SK-N-SH treated with all-trans-retinoic acid at 6 μM for 48 hours (cell line): ENCODE measurements at regions not wholly inside any gene's neighbourhood (a gene's known extent, or its start where the extent isn't known, plus 50 kb on each side); places are given as distances from the start of the nearest gene placed in this dataset.

Experiments
- ATAC-seq: fragments of 200-7000 bp; cut with Tn5 transposase; 3 replicates; pipeline ENCODE4 v1.9.1; 2020; ENCODE audit warnings: mild to moderate bottlenecking, moderate library complexity
- ARNTL ChIP-seq: fragments of 450-650 bp; formaldehyde crosslinking; IDR thresholded peaks from 2 replicates; pipeline ENCODE4 v1.5.0; 2020; ENCODE audit warnings: low read depth, mild to moderate bottlenecking, moderate library complexity, borderline replicate concordance
- BACH2 ChIP-seq: fragments of 250-450 bp; sonication (Bioruptor Pico); IDR thresholded peaks from 2 replicates; pipeline ENCODE4 v1.9.0; 2021; ENCODE audit warnings: mild to moderate bottlenecking, borderline replicate concordance
- CSDC2 ChIP-seq: fragments of 250-450 bp; sonication (Bioruptor Pico); IDR thresholded peaks from 2 replicates; pipeline ENCODE4 v1.5.0; 2020; ENCODE audit warnings: mild to moderate bottlenecking, moderate library complexity
- CSRNP3 ChIP-seq: fragments of 250-450 bp; sonication (Bioruptor Pico); IDR thresholded peaks from 2 replicates; pipeline ENCODE4 v1.5.1; 2021; ENCODE audit warnings: mild to moderate bottlenecking, moderate library complexity
- ESRRG ChIP-seq: fragments of 250-450 bp; sonication (Bioruptor Pico); IDR thresholded peaks from 2 replicates; pipeline ENCODE4 v1.6.1; 2021; ENCODE audit warnings: mild to moderate bottlenecking
- GLIS3 ChIP-seq: fragments of 250-450 bp; sonication (Bioruptor Pico); IDR thresholded peaks from 2 replicates; pipeline ENCODE4 v1.5.0; 2020; ENCODE audit warnings: mild to moderate bottlenecking, moderate library complexity
- ISL1 ChIP-seq: fragments of 250-450 bp; sonication (Bioruptor Pico); IDR thresholded peaks from 2 replicates; pipeline ENCODE4 v2.1.2; 2022; ENCODE audit warnings: mild to moderate bottlenecking, moderate library complexity
- OSR1 ChIP-seq: fragments of 250-450 bp; sonication (Bioruptor Pico); IDR thresholded peaks from 2 replicates; pipeline ENCODE4 v1.8.0; 2022; ENCODE audit warnings: moderate library complexity, mild to moderate bottlenecking, inconsistent platforms
- POU6F1 ChIP-seq: fragments of 250-450 bp; sonication (Bioruptor Pico); IDR thresholded peaks from 2 replicates; pipeline ENCODE4 v1.8.0; 2021; ENCODE audit warnings: low read depth, mild to moderate bottlenecking, moderate library complexity, borderline replicate concordance
- PPARA ChIP-seq: fragments of 250-450 bp; sonication (Bioruptor Pico); IDR thresholded peaks from 2 replicates; pipeline ENCODE4 v1.5.0; 2020; ENCODE audit warnings: mild to moderate bottlenecking, borderline replicate concordance
- RARB ChIP-seq: fragments of 250-450 bp; sonication (Bioruptor Pico); IDR thresholded peaks from 2 replicates; pipeline ENCODE4 v1.8.0; 2021; ENCODE audit warnings: mild to moderate bottlenecking, moderate library complexity
- SNAI2 ChIP-seq: fragments of 250-450 bp; sonication (Bioruptor Pico); IDR thresholded peaks from 2 replicates; pipeline ENCODE4 v1.5.0; 2020; ENCODE audit warnings: mild to moderate bottlenecking, moderate library complexity
- TCF4 ChIP-seq: fragments of 250-450 bp; sonication (Bioruptor Pico); IDR thresholded peaks from 2 replicates; pipeline ENCODE4 v1.8.0; 2021; ENCODE audit warnings: mild to moderate bottlenecking, moderate library complexity, borderline replicate concordance
- TOX ChIP-seq: fragments of 250-450 bp; sonication (Bioruptor Pico); IDR thresholded peaks from 2 replicates; pipeline ENCODE4 v1.8.0; 2021; ENCODE audit warnings: mild to moderate bottlenecking, moderate library complexity, borderline replicate concordance
- TSHZ2 ChIP-seq: fragments of 250-450 bp; sonication (Bioruptor Pico); IDR thresholded peaks from 2 replicates; pipeline ENCODE4 v1.5.0; 2020; ENCODE audit warnings: mild to moderate bottlenecking, moderate library complexity
- ZC3H10 ChIP-seq: fragments of 250-450 bp; sonication (Bioruptor Pico); IDR thresholded peaks from 2 replicates; pipeline ENCODE4 v1.5.1; 2021; ENCODE audit warnings: mild to moderate bottlenecking, moderate library complexity
- ZFP3 ChIP-seq: fragments of 250-450 bp; sonication (Bioruptor Pico); IDR thresholded peaks from 2 replicates; pipeline ENCODE4 v1.5.0; 2020; ENCODE audit warnings: mild to moderate bottlenecking, moderate library complexity
- ZFP30 ChIP-seq: fragments of 450-650 bp; formaldehyde crosslinking; IDR thresholded peaks from 2 replicates; pipeline ENCODE4 v1.5.0; 2022; ENCODE audit warnings: mild to moderate bottlenecking, moderate library complexity
- ZNF565 ChIP-seq: fragments of 450-650 bp; formaldehyde crosslinking; conservative IDR thresholded peaks from 2 replicates; pipeline ENCODE4 v1.5.0; 2020; ENCODE audit warnings: low read depth, mild to moderate bottlenecking, moderate library complexity
- ZNF70 ChIP-seq: fragments of 450-650 bp; formaldehyde crosslinking; IDR thresholded peaks from 2 replicates; pipeline ENCODE4 v1.5.0; 2020; ENCODE audit warnings: mild to moderate bottlenecking, moderate library complexity
- ZNF8 ChIP-seq: fragments of 450-650 bp; formaldehyde crosslinking; IDR thresholded peaks from 2 replicates; pipeline ENCODE4 v1.5.0; 2020; ENCODE audit warnings: mild to moderate bottlenecking, moderate library complexity
- TF ChIP-seq, protein P1 (sequence below): fragments of 250-450 bp; sonication (Bioruptor Pico); IDR thresholded peaks from 2 replicates; pipeline ENCODE4 v1.5.1; 2020; ENCODE audit warnings: low read depth, mild to moderate bottlenecking, moderate library complexity

- TF ChIP-seq ZNF70 (CRISPR knock-in tag): no peak
- no peak for TF ChIP-seq TCF4 (CRISPR knock-in tag)
- TF ChIP-seq ZC3H10 (CRISPR knock-in tag): no peak
- no peak for TF ChIP-seq CSRNP3 (CRISPR knock-in tag)
- ATAC-seq: no peak
Observed at GRCh38 chr1:82499022-82499421, 698.3 kb downstream of the ADGRL2 start.

DNA sequence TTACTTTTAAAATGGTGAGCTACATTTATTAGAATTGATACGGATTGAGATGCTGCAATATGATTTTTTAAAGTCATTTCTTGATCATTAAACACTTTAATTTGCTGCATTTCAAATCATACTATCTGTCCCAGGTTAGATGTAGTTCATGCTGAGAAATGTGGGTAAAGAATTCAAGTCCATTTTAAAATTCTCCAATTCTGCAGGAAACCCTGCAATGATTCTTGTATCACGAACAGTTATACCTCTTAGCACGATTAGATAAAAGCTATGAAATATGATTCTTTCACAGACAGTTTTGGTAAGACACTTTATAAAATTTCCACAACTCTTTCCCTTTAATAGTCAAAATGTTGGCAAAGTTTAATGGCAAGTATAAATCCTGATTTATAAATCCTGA is 693.4 kb downstream of the ADGRL2 start:
- ATAC-seq: no peak

DNA sequence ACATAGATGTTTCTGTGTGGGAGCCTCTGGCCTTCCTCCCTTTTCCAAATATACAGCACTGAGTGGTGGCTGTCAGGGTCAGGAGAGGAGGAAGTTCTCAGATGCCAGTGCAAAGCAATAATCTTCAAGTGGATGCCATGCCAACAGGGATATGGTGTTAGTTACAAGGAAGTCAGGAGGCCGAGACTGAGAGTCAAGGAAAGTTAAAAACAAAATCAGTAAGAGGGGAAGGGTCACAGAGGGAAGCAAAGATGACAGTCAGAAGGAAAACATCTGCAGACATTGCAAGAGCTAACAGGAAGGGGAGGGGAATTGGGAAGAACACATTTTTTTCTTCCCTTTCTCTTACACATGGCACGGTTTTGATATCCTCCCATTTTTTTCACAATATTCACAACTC is 691.4 kb downstream of the ADGRL2 start:
- no peak for ATAC-seq
- TF ChIP-seq, protein P1, sequence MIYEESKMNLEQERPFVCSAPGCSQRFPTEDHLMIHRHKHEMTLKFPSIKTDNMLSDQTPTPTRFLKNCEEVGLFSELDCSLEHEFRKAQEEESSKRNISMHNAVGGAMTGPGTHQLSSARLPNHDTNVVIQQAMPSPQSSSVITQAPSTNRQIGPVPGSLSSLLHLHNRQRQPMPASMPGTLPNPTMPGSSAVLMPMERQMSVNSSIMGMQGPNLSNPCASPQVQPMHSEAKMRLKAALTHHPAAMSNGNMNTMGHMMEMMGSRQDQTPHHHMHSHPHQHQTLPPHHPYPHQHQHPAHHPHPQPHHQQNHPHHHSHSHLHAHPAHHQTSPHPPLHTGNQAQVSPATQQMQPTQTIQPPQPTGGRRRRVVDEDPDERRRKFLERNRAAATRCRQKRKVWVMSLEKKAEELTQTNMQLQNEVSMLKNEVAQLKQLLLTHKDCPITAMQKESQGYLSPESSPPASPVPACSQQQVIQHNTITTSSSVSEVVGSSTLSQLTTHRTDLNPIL (CRISPR knock-in tag): no peak
- TF ChIP-seq ISL1 (CRISPR knock-in tag) (no peak), ZNF70 (CRISPR knock-in tag) (no peak), POU6F1 (CRISPR knock-in tag) (no peak), TCF4 (CRISPR knock-in tag) (no peak), PPARA (no peak), ESRRG (CRISPR knock-in tag) (no peak), TSHZ2 (CRISPR knock-in tag) (no peak), GLIS3 (no peak), ZNF565 (CRISPR knock-in tag) (no peak), ZC3H10 (CRISPR knock-in tag) (no peak), SNAI2 (CRISPR knock-in tag) (no peak), CSRNP3 (CRISPR knock-in tag) (no peak), ARNTL (CRISPR knock-in tag) (no peak), ZNF8 (CRISPR knock-in tag) (no peak), OSR1 (CRISPR knock-in tag) (no peak), TOX (CRISPR knock-in tag) (no peak), ZFP30 (CRISPR knock-in tag) (no peak), CSDC2 (CRISPR knock-in tag) (no peak)

More for the DNA sequence above, 693.4 kb downstream of the ADGRL2 start:
- TF ChIP-seq SNAI2 (CRISPR knock-in tag) (no peak), TOX (CRISPR knock-in tag) (no peak), ZFP3 (CRISPR knock-in tag) (no peak), ZC3H10 (CRISPR knock-in tag) (no peak), BACH2 (CRISPR knock-in tag) (no peak), TSHZ2 (CRISPR knock-in tag) (no peak), CSDC2 (CRISPR knock-in tag) (no peak), TCF4 (CRISPR knock-in tag) (no peak), ESRRG (CRISPR knock-in tag) (no peak), GLIS3 (no peak), RARB (no peak), ZFP30 (CRISPR knock-in tag) (no peak)
- TF ChIP-seq, all 23 proteins: peak for 0
